ENCODE measurements at regions not wholly inside any gene's neighbourhood (a gene's known extent, or its start where the extent isn't known, plus 50 kb on each side); places are given as distances from the start of the nearest gene placed in this dataset.

DNA sequence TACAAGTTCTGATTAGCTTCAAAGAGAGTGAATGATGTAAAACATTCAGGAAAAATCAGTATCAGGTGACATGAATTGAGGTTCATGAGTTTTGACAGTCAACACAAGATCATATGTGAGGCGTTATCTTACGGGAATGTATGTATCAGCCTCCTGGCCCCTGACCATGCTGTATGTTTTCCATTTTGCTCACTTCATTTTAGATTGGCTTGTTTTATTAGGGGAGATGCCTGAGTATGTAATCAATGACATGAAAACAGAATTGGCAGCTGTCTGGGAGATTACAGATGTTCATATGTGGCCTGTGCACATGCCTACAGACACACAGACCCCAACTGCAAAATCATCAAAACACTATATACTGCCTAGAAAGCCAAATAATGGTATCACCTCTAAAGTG is 168.5 kb upstream of the RND3 start:
- no peak overlapping the region for H3K56ac ChIP-seq (ENCODE audit: insufficient read length, low read depth, low read length)
- H2BK5ac ChIP-seq (ENCODE audit: insufficient read length, low read length), result no peak overlapping the region
- no peak overlapping the region for H3K4ac ChIP-seq (ENCODE audit: low read depth, low read length)
- H3K27ac ChIP-seq (ENCODE audit: insufficient read length, low read depth, low read length), result no peak overlapping the region
- H3K36me3 Mint-ChIP-seq (ENCODE audit: insufficient read depth in 1 of 3, low read depth in 3 of 3), result peaks cover 11 to 22% (median 16%) of the 10 kb centered on the region in 3 experiments
- no peak overlapping the region for H3T11ph ChIP-seq (ENCODE audit: low read length)
- no peak overlapping the region for H3K4me3 Mint-ChIP-seq
- H2AK5ac ChIP-seq (ENCODE audit: insufficient read length, low read length), result no peak overlapping the region
- H3K4me1 Mint-ChIP-seq, result no peaks in the 10 kb centered on the region
- no peaks in the 10 kb centered on the region; the same call in 1 of the 2 replicates for H3K27me3 Mint-ChIP-seq (ENCODE audit: low read depth)
- no peaks in the 10 kb centered on the region for H3K23me2 ChIP-seq (ENCODE audit: insufficient read length, low read depth, low read length, poor library complexity, severe bottlenecking)
- WGBS (ENCODE audit: extremely low coverage, insufficient read length, low lambda C conversion rate), result no CpG with 5 or more reads among the region's 2 CpGs
- H3K4me2 ChIP-seq (ENCODE audit: insufficient read depth, insufficient read length, low read length), result no peak overlapping the region
- H3K79me2 ChIP-seq (ENCODE audit: insufficient read depth, low read length), result no peaks in the 10 kb centered on the region
- H3K23ac ChIP-seq (ENCODE audit: insufficient read length, low read depth, low read length), result no peak overlapping the region
- no peak overlapping the region for H4K8ac ChIP-seq (replicated peaks; ENCODE audit: insufficient read length, low read depth, low read length)
- H3K14ac ChIP-seq (ENCODE audit: insufficient read depth, low read length), result no peak overlapping the region
- no peak overlapping the region for H4K91ac ChIP-seq (ENCODE audit: insufficient read length, low read depth, low read length)
- no peak overlapping the region for H2AFZ ChIP-seq (ENCODE audit: low read length)
- no peak for DNase-seq
- H4K5ac ChIP-seq (ENCODE audit: insufficient read length, low read depth, low read length), result no peak overlapping the region
- no peaks in the 10 kb centered on the region for H3K4me1 ChIP-seq (ENCODE audit: insufficient read depth, low read length)
- no peak for TF ChIP-seq CTCF (conservative IDR thresholded peaks at IDR 0.05)
- no peak overlapping the region for H2BK15ac ChIP-seq (ENCODE audit: low read depth, low read length)
- no peaks in the 10 kb centered on the region for H3K27me3 ChIP-seq (ENCODE audit: insufficient read depth, low read length)
- no peaks in the 10 kb centered on the region for H4K20me1 ChIP-seq (ENCODE audit: control insufficient read depth, insufficient read depth, insufficient read length)
- H2BK20ac ChIP-seq (ENCODE audit: low read depth, low read length, poor library complexity, severe bottlenecking), result no peak overlapping the region
- peaks cover 6 to 17% of the 10 kb centered on the region in 2 experiments for H3K9me3 Mint-ChIP-seq
- H3K9me3 ChIP-seq (ENCODE audit: control insufficient read depth, low read depth, low read length), result no peaks in the 10 kb centered on the region
- H3K9ac ChIP-seq (ENCODE audit: extremely low read depth, insufficient read length, low read length), result no peak overlapping the region
- H3K18ac ChIP-seq (ENCODE audit: insufficient read length, low read depth, low read length), result no peak overlapping the region
- no peaks in the 10 kb centered on the region for H3K79me1 ChIP-seq (ENCODE audit: insufficient read depth, low read depth, low read length, poor library complexity, severe bottlenecking)
- no peak overlapping the region for H3K27ac Mint-ChIP-seq
- H2BK12ac ChIP-seq (ENCODE audit: insufficient read length, low read depth, low read length), result no peak overlapping the region
- H2BK120ac ChIP-seq (ENCODE audit: low read depth, low read length, poor library complexity, severe bottlenecking), result no peak overlapping the region

All from H9 (cell line).